ENCODE measurements at regions not wholly inside any gene's neighbourhood (a gene's known extent, or its start where the extent isn't known, plus 50 kb on each side); places are given as distances from the start of the nearest gene placed in this dataset.
"Not testable (repeated sequence)": the region's sequence is repeated elsewhere in the genome, so short reads cannot be mapped to it uniquely, and the experiment has no call there.

DNA sequence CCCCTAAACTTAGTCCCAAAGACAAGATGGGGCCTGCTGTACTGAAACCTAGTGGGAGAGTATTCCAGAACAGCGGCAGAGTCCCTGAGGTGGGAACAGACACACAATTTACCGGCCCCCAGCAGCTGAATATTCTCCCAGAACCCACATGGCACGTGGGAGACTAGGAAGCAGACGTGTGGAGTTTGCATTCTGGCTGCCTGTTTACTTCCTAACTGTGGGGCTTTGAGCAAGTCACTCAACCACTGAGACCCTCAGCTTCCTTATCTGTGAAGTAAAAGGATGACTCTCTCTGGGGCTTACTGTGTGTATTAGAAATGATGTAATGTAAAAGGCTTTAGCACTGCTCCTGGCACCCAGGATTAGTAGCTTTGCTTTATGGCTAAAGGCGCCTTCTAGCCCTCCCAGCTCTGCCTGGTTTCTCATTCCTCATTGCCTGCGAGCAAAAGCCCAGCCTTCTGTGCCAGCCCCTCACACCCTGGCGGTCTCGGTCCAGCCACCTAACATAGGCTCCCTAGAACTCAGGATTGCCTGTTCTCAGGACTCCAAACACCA is 353.1 kb downstream of the CDC5L start:
- no peaks in the 10 kb centered on the region for H3K27me3 ChIP-seq (ENCODE audit: control insufficient read depth in 3 of 3, insufficient read depth in 3 of 3, low read length in 3 of 3)
- no peak for FAIRE-seq
- peaks cover 0 to 36% (median 0%) of the 10 kb centered on the region in 3 donors for H3K4me1 ChIP-seq (ENCODE audit: control insufficient read depth in 3 of 3, insufficient read depth in 2 of 3, low read depth in 1 of 3, low read length in 2 of 3)
- no peaks in the 10 kb centered on the region for H3K36me3 ChIP-seq (ENCODE audit: control insufficient read depth in 3 of 3, insufficient read depth in 2 of 3, low read depth in 1 of 3, low read length in 3 of 3)
- no peaks in the 10 kb centered on the region for H3K9me3 ChIP-seq (ENCODE audit: control insufficient read depth in 2 of 2, insufficient read depth in 1 of 2, low read depth in 1 of 2, low read length in 1 of 2)
- no peak for DNase-seq
- H3K27ac ChIP-seq (ENCODE audit: low read depth in 1 of 3, low read length in 2 of 3): no peak overlapping the region
- 89 to 93% (median 89%) methylated on average over 8 of the region's 8 CpGs for WGBS, 3 donors
- no peak overlapping the region for H3K4me3 ChIP-seq (ENCODE audit: low read depth in 1 of 3, low read length in 3 of 3)

DNA sequence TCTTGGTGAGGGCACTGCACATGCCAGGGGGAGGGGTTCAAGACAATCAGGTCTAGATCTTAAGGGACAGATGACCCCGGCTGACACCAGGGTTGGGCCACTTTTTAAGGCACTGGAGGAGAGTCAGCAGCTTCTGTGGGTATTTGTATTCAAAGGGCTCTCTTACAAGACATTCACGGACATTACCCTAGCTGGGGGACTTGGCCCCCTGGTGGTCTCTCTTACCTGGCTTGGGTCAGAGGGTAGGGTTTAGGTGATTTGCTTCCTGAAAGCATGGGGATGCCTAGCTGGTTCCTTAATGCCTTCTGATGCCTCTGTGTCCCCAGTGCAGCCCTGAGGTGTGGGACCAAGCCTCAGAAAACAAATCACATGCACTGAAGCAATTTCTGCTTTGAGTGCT is 354.7 kb downstream of the CDC5L start:
- peak overlapping the region in 1 of 3 donors; percentile 22 for H3K27ac ChIP-seq (ENCODE audit: low read depth in 1 of 3, low read length in 2 of 3)
- H3K27me3 ChIP-seq (ENCODE audit: control insufficient read depth in 3 of 3, insufficient read depth in 3 of 3, low read length in 3 of 3): no peaks in the 10 kb centered on the region
- no peaks in the 10 kb centered on the region for H3K36me3 ChIP-seq (ENCODE audit: control insufficient read depth in 3 of 3, insufficient read depth in 2 of 3, low read depth in 1 of 3, low read length in 3 of 3)
- FAIRE-seq (no peak), DNase-seq (no peak)
- H3K4me3 ChIP-seq (ENCODE audit: low read depth in 1 of 3, low read length in 3 of 3): no peak overlapping the region
- 86 to 92% (median 87%) methylated on average over 2 of the region's 2 CpGs for WGBS, 3 donors
- H3K4me1 ChIP-seq (ENCODE audit: control insufficient read depth in 3 of 3, insufficient read depth in 2 of 3, low read depth in 1 of 3, low read length in 2 of 3): peaks cover 0 to 36% (median 0%) of the 10 kb centered on the region in 3 donors
- no peaks in the 10 kb centered on the region for H3K9me3 ChIP-seq (ENCODE audit: control insufficient read depth in 2 of 2, insufficient read depth in 1 of 2, low read depth in 1 of 2, low read length in 1 of 2)

DNA sequence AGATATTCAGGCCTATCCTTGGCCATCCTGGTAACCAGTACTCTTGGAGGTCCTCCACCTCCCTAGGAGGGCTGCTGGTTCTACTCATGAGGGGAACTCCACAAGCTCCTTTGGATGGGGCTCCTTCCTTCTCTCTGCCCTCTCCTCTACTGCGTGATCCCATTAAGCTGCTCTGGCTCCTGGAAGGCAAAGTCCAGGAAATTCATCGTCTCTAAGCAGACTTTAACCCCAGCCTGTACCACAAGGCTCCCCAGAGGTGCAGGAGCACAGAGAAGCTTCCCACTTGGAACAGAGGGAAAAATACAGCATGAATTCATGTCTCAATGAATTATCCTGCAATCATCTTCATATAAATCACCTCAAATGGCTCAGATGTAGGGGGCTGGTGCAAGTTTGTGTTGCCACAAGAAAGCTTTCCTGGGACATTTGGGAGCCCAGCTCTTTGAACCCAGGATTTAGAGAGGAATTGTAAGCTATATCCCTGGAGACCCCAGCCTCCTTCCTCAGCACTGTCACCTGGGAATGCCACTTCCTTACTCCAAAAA is 355.4 kb downstream of the CDC5L start:
- WGBS, 3 donors: 8 to 51% (median 25%) methylated on average over 2 of the region's 2 CpGs
- H3K36me3 ChIP-seq (ENCODE audit: control insufficient read depth in 3 of 3, insufficient read depth in 2 of 3, low read depth in 1 of 3, low read length in 3 of 3): no peaks in the 10 kb centered on the region

DNA sequence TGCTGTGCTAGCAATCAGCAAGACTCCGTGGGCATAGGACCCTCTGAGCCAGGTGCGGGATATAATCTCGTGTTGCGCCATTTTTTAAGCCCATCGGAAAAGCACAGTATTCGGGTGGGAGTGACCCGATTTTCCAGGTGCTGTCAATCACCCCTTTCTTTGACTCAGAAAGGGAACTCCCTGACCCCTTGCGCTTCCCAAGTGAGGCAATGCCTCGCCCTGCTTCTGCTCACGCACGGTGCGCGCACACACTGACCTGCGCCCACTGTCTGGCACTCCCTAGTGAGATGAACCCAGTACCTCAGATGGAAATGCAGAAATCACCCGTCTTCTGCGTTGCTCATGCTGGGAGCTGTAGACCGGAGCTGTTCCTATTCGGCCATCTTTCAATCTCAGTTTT is 372.6 kb downstream of the CDC5L start:
- not testable (repeated sequence) for H3K9me3 ChIP-seq (ENCODE audit: control insufficient read depth in 2 of 2, insufficient read depth in 1 of 2, low read depth in 1 of 2, low read length in 1 of 2); FAIRE-seq; H3K36me3 ChIP-seq (ENCODE audit: control insufficient read depth in 3 of 3, insufficient read depth in 2 of 3, low read depth in 1 of 3, low read length in 3 of 3); H3K27me3 ChIP-seq (ENCODE audit: control insufficient read depth in 3 of 3, insufficient read depth in 3 of 3, low read length in 3 of 3); DNase-seq; H3K27ac ChIP-seq (ENCODE audit: low read depth in 1 of 3, low read length in 2 of 3); H3K4me3 ChIP-seq (ENCODE audit: low read depth in 1 of 3, low read length in 3 of 3); H3K4me1 ChIP-seq (ENCODE audit: control insufficient read depth in 3 of 3, insufficient read depth in 2 of 3, low read depth in 1 of 3, low read length in 2 of 3)
- 94 to 97% (median 96%) methylated on average over 18 of the region's 18 CpGs for WGBS, 3 donors

More for the DNA sequence above, 355.4 kb downstream of the CDC5L start:
- Histone ChIP-seq H3K4me3 (ENCODE audit: low read depth in 1 of 3, low read length in 3 of 3) (no peak overlapping the region), H3K9me3 (ENCODE audit: control insufficient read depth in 2 of 2, insufficient read depth in 1 of 2, low read depth in 1 of 2, low read length in 1 of 2) (peaks cover 0 to 4% of the 10 kb centered on the region in 2 donors), H3K27me3 (ENCODE audit: control insufficient read depth in 3 of 3, insufficient read depth in 3 of 3, low read length in 3 of 3) (no peaks in the 10 kb centered on the region), H3K4me1 (ENCODE audit: control insufficient read depth in 3 of 3, insufficient read depth in 2 of 3, low read depth in 1 of 3, low read length in 2 of 3) (peaks cover 0 to 30% (median 0%) of the 10 kb centered on the region in 3 donors), H3K27ac (ENCODE audit: low read depth in 1 of 3, low read length in 2 of 3) (peak overlapping the region in 1 of 3 donors; percentile 69)
- DNase-seq (peak; percentile 79), FAIRE-seq (no peak)

DNA sequence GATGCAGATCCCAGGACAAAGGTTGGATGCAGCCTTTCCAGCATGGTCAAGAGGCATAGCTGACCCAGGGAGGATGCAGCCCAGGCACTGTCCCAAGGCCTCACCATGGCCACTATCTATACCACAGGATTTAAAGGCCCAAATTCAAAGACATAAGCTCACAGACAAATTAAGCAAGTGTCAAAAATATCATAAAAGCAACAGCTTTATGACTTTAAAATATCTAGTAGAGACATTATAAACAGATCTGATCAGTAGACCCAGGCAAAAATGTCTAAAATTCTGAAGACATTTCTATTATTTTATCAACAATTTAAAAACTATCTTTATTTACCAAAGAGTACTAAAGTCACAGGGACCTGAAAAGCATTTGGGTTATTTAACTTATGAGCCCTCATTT is 373.5 kb downstream of the CDC5L start:
- FAIRE-seq: no peak
- H3K9me3 ChIP-seq (ENCODE audit: control insufficient read depth in 2 of 2, insufficient read depth in 1 of 2, low read depth in 1 of 2, low read length in 1 of 2): peaks cover 0 to 8% of the 10 kb centered on the region in 2 donors
- H3K27ac ChIP-seq (ENCODE audit: low read depth in 1 of 3, low read length in 2 of 3): no peak overlapping the region
- no peaks in the 10 kb centered on the region for H3K36me3 ChIP-seq (ENCODE audit: control insufficient read depth in 3 of 3, insufficient read depth in 2 of 3, low read depth in 1 of 3, low read length in 3 of 3)
- no peaks in the 10 kb centered on the region for H3K27me3 ChIP-seq (ENCODE audit: control insufficient read depth in 3 of 3, insufficient read depth in 3 of 3, low read length in 3 of 3)
- no peak overlapping the region for H3K4me3 ChIP-seq (ENCODE audit: low read depth in 1 of 3, low read length in 3 of 3)
- no peaks in the 10 kb centered on the region for H3K4me1 ChIP-seq (ENCODE audit: control insufficient read depth in 3 of 3, insufficient read depth in 2 of 3, low read depth in 1 of 3, low read length in 2 of 3)
- no peak for DNase-seq

DNA sequence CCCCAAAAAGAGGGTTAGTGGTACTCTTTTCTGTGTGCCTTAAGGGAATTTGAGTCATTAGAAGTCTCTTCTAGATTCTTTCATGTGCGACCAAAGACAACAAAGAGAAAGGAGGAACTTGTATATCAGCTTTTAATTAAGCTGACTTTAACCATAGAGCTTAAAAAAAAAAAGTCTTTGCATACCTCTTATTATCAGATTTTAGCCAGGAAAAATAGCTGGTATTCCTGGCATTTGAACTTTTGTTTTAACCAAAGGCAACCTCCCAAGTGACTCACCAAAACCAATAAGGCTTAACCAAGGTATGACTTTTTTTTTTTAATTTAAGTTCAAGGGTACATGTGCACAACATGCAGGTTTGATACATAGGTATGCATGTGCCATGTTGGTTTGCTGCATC is 375.0 kb downstream of the CDC5L start:
- H3K36me3 ChIP-seq (ENCODE audit: control insufficient read depth in 3 of 3, insufficient read depth in 2 of 3, low read depth in 1 of 3, low read length in 3 of 3): no peaks in the 10 kb centered on the region
- FAIRE-seq (no peak), DNase-seq (no peak)
- 73 to 81% (median 74%) methylated on average over 1 of the region's 1 CpG for whole genome bisulfite sequencing, 3 donors
- no peak overlapping the region for H3K4me3 ChIP-seq (ENCODE audit: low read depth in 1 of 3, low read length in 3 of 3)
- no peak overlapping the region for H3K27ac ChIP-seq (ENCODE audit: low read depth in 1 of 3, low read length in 2 of 3)
- H3K9me3 ChIP-seq (ENCODE audit: control insufficient read depth in 2 of 2, insufficient read depth in 1 of 2, low read depth in 1 of 2, low read length in 1 of 2): peaks cover 0 to 8% of the 10 kb centered on the region in 2 donors
- no peaks in the 10 kb centered on the region for H3K27me3 ChIP-seq (ENCODE audit: control insufficient read depth in 3 of 3, insufficient read depth in 3 of 3, low read length in 3 of 3)
- no peaks in the 10 kb centered on the region for H3K4me1 ChIP-seq (ENCODE audit: control insufficient read depth in 3 of 3, insufficient read depth in 2 of 3, low read depth in 1 of 3, low read length in 2 of 3)

DNA sequence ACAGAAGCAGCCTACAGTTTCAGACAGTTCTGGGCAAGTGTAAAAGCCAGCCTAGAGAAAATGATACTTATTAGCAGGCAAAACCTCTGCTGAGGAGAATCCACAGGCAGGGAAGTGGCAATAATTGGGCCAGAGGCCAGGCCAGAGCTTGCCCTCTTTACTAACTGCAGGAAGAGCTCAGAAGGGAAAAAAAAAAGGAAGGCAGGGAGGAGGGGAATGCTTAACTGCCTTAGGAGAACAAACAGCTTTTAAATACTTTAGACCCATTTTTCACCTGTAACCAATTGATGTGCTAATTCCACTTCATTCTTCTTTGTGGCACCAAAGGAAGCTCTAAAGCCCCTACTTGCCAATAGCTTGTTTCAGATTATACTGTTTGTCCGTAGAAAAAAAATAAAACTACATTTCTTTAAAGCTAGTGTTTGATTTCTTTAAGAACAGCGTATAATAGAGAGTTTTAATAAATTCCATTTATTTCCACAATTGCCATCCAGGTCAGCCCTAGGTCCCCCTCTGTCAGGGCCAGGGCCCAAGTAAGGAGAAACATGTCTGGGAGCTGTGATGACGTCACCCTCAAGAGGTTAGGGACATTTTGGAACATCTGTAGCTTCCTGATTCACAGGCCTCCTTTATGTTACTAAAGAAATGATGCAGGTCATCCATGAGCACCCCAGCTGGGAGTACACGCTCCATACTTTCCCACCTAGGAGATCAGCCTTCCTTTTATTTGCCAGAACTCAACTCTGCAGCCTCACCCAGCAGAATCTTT is 384.3 kb downstream of the CDC5L start:
- H3K4me1 ChIP-seq (ENCODE audit: control insufficient read depth in 3 of 3, insufficient read depth in 2 of 3, low read depth in 1 of 3, low read length in 2 of 3): no peaks in the 10 kb centered on the region
- 72 to 88% (median 88%) methylated on average over 4 of the region's 4 CpGs for WGBS, 3 donors
- H3K36me3 ChIP-seq (ENCODE audit: control insufficient read depth in 3 of 3, insufficient read depth in 2 of 3, low read depth in 1 of 3, low read length in 3 of 3): no peaks in the 10 kb centered on the region
- no peak overlapping the region for H3K4me3 ChIP-seq (ENCODE audit: low read depth in 1 of 3, low read length in 3 of 3)
- FAIRE-seq (no peak), DNase-seq (no peak)
- H3K9me3 ChIP-seq (ENCODE audit: control insufficient read depth in 2 of 2, insufficient read depth in 1 of 2, low read depth in 1 of 2, low read length in 1 of 2): no peaks in the 10 kb centered on the region
- no peak overlapping the region for H3K27ac ChIP-seq (ENCODE audit: low read depth in 1 of 3, low read length in 2 of 3)
- no peaks in the 10 kb centered on the region for H3K27me3 ChIP-seq (ENCODE audit: control insufficient read depth in 3 of 3, insufficient read depth in 3 of 3, low read length in 3 of 3)

DNA sequence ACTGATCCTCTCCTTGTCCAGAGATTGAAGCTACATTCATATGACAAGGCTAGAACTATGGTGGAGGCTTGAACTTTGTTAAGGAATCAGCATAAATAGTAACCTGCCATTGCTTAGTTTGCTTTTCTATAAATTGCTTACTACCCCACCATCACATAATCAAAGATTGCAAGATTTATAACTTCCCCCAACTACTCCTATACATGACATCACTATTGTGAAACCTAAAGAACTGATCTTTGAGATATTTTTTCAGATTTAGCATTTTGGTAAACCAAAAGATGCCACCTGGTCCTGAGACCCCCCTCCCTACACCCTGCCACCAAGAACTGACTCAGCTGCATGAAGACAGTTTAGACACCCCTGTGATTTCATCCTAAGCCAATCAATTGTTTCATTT is 385.3 kb downstream of the CDC5L start:
- Histone ChIP-seq H3K27ac (ENCODE audit: low read depth in 1 of 3, low read length in 2 of 3) (no peak overlapping the region), H3K36me3 (ENCODE audit: control insufficient read depth in 3 of 3, insufficient read depth in 2 of 3, low read depth in 1 of 3, low read length in 3 of 3) (no peaks in the 10 kb centered on the region), H3K4me1 (ENCODE audit: control insufficient read depth in 3 of 3, insufficient read depth in 2 of 3, low read depth in 1 of 3, low read length in 2 of 3) (no peaks in the 10 kb centered on the region), H3K9me3 (ENCODE audit: control insufficient read depth in 2 of 2, insufficient read depth in 1 of 2, low read depth in 1 of 2, low read length in 1 of 2) (no peaks in the 10 kb centered on the region), H3K4me3 (ENCODE audit: low read depth in 1 of 3, low read length in 3 of 3) (no peak overlapping the region), H3K27me3 (ENCODE audit: control insufficient read depth in 3 of 3, insufficient read depth in 3 of 3, low read length in 3 of 3) (no peaks in the 10 kb centered on the region)
- DNase-seq (no peak), FAIRE-seq (no peak)
